ENCODE measurements at regions not wholly inside any gene's neighbourhood (a gene's known extent, or its start where the extent isn't known, plus 50 kb on each side); places are given as distances from the start of the nearest gene placed in this dataset.

DNA sequence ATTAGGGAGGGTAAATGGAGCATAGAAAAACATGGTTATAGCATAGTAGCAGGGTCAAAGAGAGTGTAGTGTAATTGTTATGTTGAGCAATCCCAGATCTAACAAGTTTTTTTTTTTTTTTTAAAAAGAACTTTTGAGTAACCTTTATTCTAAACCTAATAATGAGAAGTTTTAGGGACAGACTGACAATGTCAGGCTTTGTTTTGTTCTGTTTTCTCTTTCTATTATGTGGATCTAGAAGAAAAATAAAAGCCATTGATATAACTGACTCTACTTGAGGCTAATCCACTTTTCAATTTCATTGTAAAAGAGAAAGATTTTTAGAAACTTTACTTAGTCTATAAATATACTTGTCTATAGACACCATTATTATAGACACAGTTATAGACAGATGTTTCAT, 200.0 kb downstream of the FAM170A start:
- H3K27me3 Mint-ChIP-seq: no peaks in the 10 kb centered on the region
- POLR2A ChIA-PET: no interaction called here
- Histone ChIP-seq H3K4me1 (ENCODE audit: insufficient read depth, low read length) (no peaks in the 10 kb centered on the region), H3K4me3 (ENCODE audit: low read length) (no peak overlapping the region), H3K36me3 (ENCODE audit: insufficient read depth, low read length) (no peaks in the 10 kb centered on the region), H3K9me3 (ENCODE audit: low read length) (no peaks in the 10 kb centered on the region), H3K27me3 (ENCODE audit: insufficient read depth, low read length, poor library complexity, severe bottlenecking) (no peaks in the 10 kb centered on the region), H3K27ac (ENCODE audit: low read depth, low read length) (no peak overlapping the region)
- H3K27ac Mint-ChIP-seq: no peak overlapping the region
- no peaks in the 10 kb centered on the region for H3K4me1 Mint-ChIP-seq
- no peak overlapping the region for H3K4me3 Mint-ChIP-seq
- H3K9me3 Mint-ChIP-seq: peaks cover 0 to 16% (median 2%) of the 10 kb centered on the region in 5 donors
- no peak for DNase-seq
- no peaks in the 10 kb centered on the region for H3K36me3 Mint-ChIP-seq
- CTCF ChIA-PET: no interaction called here

DNA sequence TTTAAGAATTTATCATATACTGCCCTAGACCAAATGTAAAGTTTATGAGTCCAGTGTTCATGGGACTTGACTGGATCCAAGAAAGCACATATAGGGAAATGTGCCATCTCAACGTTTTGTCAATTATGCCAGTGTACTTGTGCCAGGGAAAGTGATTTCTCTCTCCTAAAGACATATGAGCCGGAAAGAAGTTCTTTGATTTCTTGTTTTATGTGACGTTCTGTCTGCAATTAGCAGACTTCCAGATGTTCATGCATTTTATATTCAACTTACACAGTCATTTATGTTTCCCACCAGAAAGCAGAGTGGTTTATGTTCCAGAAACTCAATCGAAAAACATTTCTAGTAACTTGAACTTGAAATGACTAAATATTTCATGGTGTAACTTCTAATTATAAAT, 203.8 kb downstream of the FAM170A start:
- POLR2A ChIA-PET: no interaction called here
- Histone ChIP-seq H3K4me1 (ENCODE audit: insufficient read depth, low read length) (no peaks in the 10 kb centered on the region), H3K9me3 (ENCODE audit: low read length) (no peaks in the 10 kb centered on the region), H3K4me3 (ENCODE audit: low read length) (no peak overlapping the region), H3K27ac (ENCODE audit: low read depth, low read length) (no peak overlapping the region), H3K27me3 (ENCODE audit: insufficient read depth, low read length, poor library complexity, severe bottlenecking) (no peaks in the 10 kb centered on the region), H3K36me3 (ENCODE audit: insufficient read depth, low read length) (no peaks in the 10 kb centered on the region)
- no peak overlapping the region for H3K4me3 Mint-ChIP-seq
- no peaks in the 10 kb centered on the region for H3K4me1 Mint-ChIP-seq
- H3K9me3 Mint-ChIP-seq: peaks cover under 1 to 20% (median 4%) of the 10 kb centered on the region in 5 donors
- CTCF ChIA-PET: no interaction called here
- DNase-seq: no peak
- H3K27ac Mint-ChIP-seq: no peak overlapping the region
- no peaks in the 10 kb centered on the region for H3K27me3 Mint-ChIP-seq
- no peaks in the 10 kb centered on the region for H3K36me3 Mint-ChIP-seq

DNA sequence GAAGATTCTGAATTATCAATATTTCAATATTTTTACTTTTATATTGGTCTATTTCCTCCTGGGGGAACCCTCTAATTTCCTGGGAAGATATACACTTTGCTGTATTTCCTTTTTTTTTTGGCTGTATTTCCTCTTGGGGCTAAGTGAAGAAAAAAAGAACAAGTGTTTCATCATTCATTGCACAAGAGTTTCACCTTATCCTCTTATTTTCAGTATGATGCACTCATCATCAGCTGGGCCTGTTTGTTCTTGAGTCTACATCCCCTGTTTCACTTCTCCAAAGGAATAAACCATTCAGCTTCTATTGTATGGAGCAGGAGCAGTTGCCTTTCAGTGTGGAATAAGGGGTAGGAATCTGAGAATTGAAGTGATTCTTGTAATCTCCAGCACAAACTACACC, 210.8 kb downstream of the FAM170A start:
- Histone ChIP-seq H3K4me1 (ENCODE audit: insufficient read depth, low read length) (no peaks in the 10 kb centered on the region), H3K27me3 (ENCODE audit: insufficient read depth, low read length, poor library complexity, severe bottlenecking) (no peaks in the 10 kb centered on the region), H3K36me3 (ENCODE audit: insufficient read depth, low read length) (no peaks in the 10 kb centered on the region), H3K27ac (ENCODE audit: low read depth, low read length) (no peak overlapping the region), H3K9me3 (ENCODE audit: low read length) (no peaks in the 10 kb centered on the region), H3K4me3 (ENCODE audit: low read length) (no peak overlapping the region)
- Mint-ChIP-seq H3K4me1 (no peaks in the 10 kb centered on the region), H3K27me3 (no peaks in the 10 kb centered on the region), H3K4me3 (no peak overlapping the region), H3K36me3 (no peaks in the 10 kb centered on the region), H3K9me3 (peaks cover 2 to 24% (median 13%) of the 10 kb centered on the region in 5 donors), H3K27ac (no peak overlapping the region)
- ChIA-PET CTCF (no interaction called here), POLR2A (no interaction called here)
- DNase-seq: no peak

DNA sequence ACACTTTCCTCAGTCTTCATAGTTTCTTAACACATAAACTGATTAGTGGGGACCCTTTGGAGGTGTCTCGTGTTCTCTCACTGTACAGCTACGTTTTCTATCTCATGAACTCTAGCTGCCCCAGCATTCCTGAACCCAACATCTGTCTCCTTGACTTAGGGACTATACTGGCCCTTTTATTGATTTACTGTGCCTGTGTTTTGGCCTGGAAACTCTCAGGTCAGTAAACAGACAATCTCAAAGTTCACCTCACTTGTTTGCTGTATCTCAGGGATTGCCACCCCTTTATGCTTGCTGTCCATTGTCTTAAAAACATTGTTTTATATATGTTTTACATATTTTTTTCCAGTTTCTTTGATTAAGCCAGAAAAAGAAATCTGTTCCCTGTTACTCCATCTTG, 222.8 kb downstream of the FAM170A start:
- Mint-ChIP-seq H3K36me3 (no peaks in the 10 kb centered on the region), H3K4me1 (no peaks in the 10 kb centered on the region), H3K9me3 (peaks cover 0 to 5% (median 0%) of the 10 kb centered on the region in 5 donors), H3K27me3 (no peaks in the 10 kb centered on the region), H3K4me3 (no peak overlapping the region), H3K27ac (no peak overlapping the region)
- H3K4me3 ChIP-seq (ENCODE audit: low read length): no peak overlapping the region
- ChIA-PET POLR2A (no interaction called here), CTCF (no interaction called here)
- DNase-seq: no peak
- no peaks in the 10 kb centered on the region for H3K27me3 ChIP-seq (ENCODE audit: insufficient read depth, low read length, poor library complexity, severe bottlenecking)
- no peaks in the 10 kb centered on the region for H3K36me3 ChIP-seq (ENCODE audit: insufficient read depth, low read length)
- H3K27ac ChIP-seq (ENCODE audit: low read depth, low read length): no peak overlapping the region
- no peaks in the 10 kb centered on the region for H3K4me1 ChIP-seq (ENCODE audit: insufficient read depth, low read length)
- no peaks in the 10 kb centered on the region for H3K9me3 ChIP-seq (ENCODE audit: low read length)

DNA sequence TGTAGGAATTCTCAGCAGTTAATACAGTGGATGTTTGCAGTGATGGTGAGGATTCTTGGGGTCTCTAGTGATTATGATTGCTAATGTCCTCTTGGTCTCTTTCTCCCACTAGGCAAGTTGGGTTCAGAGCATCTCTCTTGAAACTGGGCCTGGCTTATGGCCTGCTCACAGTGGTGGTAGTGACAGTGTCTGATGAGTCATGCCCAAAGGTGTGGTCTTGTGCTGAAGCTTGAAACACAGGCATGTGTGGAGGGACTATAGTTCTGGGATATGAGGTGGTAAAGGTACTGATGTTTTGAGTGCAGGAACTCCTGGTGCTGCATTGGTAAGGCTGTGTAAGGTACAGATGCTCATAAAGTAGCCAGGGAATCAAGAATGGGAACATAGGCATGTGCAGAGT, 231.1 kb downstream of the FAM170A start:
- no peaks in the 10 kb centered on the region for H3K36me3 ChIP-seq (ENCODE audit: insufficient read depth, low read length)
- ChIA-PET POLR2A (no interaction called here), CTCF (no interaction called here)
- Mint-ChIP-seq H3K27ac (no peak overlapping the region), H3K36me3 (no peaks in the 10 kb centered on the region), H3K4me3 (no peak overlapping the region), H3K27me3 (no peaks in the 10 kb centered on the region), H3K4me1 (no peaks in the 10 kb centered on the region), H3K9me3 (peaks cover 0 to 15% (median 7%) of the 10 kb centered on the region in 5 donors)
- no peak overlapping the region for H3K4me3 ChIP-seq (ENCODE audit: low read length)
- H3K9me3 ChIP-seq (ENCODE audit: low read length): no peaks in the 10 kb centered on the region
- no peak for DNase-seq
- H3K27me3 ChIP-seq (ENCODE audit: insufficient read depth, low read length, poor library complexity, severe bottlenecking): no peaks in the 10 kb centered on the region
- no peaks in the 10 kb centered on the region for H3K4me1 ChIP-seq (ENCODE audit: insufficient read depth, low read length)
- no peak overlapping the region for H3K27ac ChIP-seq (ENCODE audit: low read depth, low read length)

DNA sequence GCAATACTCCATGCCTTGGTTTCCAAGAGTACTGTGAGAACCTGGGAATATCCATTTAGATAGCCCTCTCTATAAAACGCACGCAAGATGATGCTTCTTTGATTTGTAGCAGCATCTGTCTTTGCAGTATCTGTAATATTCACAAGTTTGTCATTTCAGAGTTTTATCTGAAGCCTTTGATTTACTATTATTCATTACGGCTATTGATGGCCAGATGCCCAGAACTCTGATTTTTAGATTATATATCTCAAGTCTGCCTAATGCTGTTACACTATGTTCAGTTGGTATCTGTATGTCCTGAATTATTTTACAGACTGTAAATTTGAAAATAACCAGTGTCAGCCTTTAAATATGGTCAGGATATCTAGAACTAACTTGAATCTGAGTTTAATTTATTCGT, 233.3 kb downstream of the FAM170A start:
- H3K9me3 ChIP-seq (ENCODE audit: low read length): no peaks in the 10 kb centered on the region
- CTCF ChIA-PET: no interaction called here
- POLR2A ChIA-PET: no interaction called here
- no peak overlapping the region for H3K4me3 ChIP-seq (ENCODE audit: low read length)
- no peaks in the 10 kb centered on the region for H3K4me1 ChIP-seq (ENCODE audit: insufficient read depth, low read length)
- no peak for DNase-seq
- no peaks in the 10 kb centered on the region for H3K36me3 ChIP-seq (ENCODE audit: insufficient read depth, low read length)
- Mint-ChIP-seq H3K9me3 (peaks cover 0 to 15% (median 7%) of the 10 kb centered on the region in 5 donors), H3K4me1 (no peaks in the 10 kb centered on the region), H3K27ac (no peak overlapping the region), H3K36me3 (no peaks in the 10 kb centered on the region), H3K4me3 (no peak overlapping the region), H3K27me3 (no peaks in the 10 kb centered on the region)
- no peaks in the 10 kb centered on the region for H3K27me3 ChIP-seq (ENCODE audit: insufficient read depth, low read length, poor library complexity, severe bottlenecking)
- H3K27ac ChIP-seq (ENCODE audit: low read depth, low read length): no peak overlapping the region

DNA sequence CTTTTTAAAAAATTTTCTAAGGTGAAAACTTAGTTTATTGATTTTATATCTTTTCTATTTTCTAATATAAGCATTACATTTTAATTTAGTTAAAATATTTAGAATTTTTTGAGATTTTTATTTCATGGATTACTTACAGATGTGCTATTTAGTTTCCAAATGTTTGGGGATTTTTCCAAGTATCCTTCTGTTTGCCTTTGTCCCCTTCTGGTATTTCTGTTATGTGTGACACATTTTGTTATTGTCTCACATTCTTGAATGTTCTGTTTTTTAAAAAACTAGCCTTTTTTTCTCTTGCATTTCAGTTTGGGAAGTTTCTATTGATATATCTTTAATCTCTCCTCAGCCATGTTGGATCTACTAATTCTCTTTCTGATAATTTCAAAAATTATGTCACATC, 234.9 kb downstream of the FAM170A start:
- DNase-seq: no peak
- Mint-ChIP-seq H3K36me3 (no peaks in the 10 kb centered on the region), H3K9me3 (peaks cover 0 to 15% (median 4%) of the 10 kb centered on the region in 5 donors), H3K27me3 (no peaks in the 10 kb centered on the region), H3K4me3 (no peak overlapping the region), H3K4me1 (no peaks in the 10 kb centered on the region), H3K27ac (no peak overlapping the region)
- ChIA-PET CTCF (no interaction called here), POLR2A (no interaction called here)
- Histone ChIP-seq H3K27me3 (ENCODE audit: insufficient read depth, low read length, poor library complexity, severe bottlenecking) (no peaks in the 10 kb centered on the region), H3K4me3 (ENCODE audit: low read length) (no peak overlapping the region), H3K36me3 (ENCODE audit: insufficient read depth, low read length) (no peaks in the 10 kb centered on the region), H3K4me1 (ENCODE audit: insufficient read depth, low read length) (no peaks in the 10 kb centered on the region), H3K27ac (ENCODE audit: low read depth, low read length) (no peak overlapping the region), H3K9me3 (ENCODE audit: low read length) (no peaks in the 10 kb centered on the region)

DNA sequence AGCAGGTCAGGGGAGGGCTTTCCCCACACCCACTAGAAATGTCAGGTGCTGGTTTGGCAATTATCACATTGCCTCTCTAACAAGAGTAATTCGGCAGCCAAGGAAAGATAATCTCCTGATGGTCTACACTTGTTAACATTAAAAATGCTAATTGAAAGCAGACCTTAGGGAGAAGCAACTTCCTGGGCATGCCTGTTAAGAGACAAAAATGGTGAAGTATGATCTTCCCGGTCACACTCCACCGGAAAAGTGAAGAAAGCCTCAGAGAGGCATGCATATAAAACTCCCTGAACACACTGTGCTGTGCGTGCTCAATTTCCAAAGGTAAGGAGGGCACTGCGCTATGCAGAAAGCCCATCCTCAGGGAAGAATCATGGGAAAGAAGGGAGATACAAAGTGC, 244.3 kb downstream of the FAM170A start:
- no peaks in the 10 kb centered on the region for H3K4me1 Mint-ChIP-seq
- CTCF ChIA-PET: no interaction called here

DNA sequence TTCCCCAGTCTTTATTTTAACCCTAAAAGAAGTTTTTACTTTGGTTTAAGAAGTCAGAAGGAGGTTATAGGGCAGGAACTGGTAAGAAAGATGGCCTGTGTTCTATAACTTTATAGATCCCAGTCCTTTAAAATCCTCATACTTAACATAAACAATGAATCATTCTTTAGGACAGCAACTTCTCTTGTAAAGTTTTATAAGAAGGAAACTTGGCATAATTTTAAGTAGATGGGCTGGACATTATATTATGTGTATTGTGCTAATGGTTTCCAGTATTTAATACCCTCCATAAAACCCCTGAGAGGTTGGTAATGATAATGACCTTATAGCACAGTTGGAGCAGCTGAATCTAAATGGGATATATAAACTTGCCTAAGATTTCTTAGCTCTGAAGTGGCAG, 247.2 kb downstream of the FAM170A start:
- no peaks in the 10 kb centered on the region for H3K36me3 Mint-ChIP-seq
- no peak overlapping the region for H3K4me3 Mint-ChIP-seq
- H3K4me1 ChIP-seq (ENCODE audit: insufficient read depth, low read length): no peaks in the 10 kb centered on the region
- H3K27me3 ChIP-seq (ENCODE audit: insufficient read depth, low read length, poor library complexity, severe bottlenecking): no peaks in the 10 kb centered on the region
- H3K9me3 ChIP-seq (ENCODE audit: low read length): no peaks in the 10 kb centered on the region
- ChIA-PET CTCF (interaction anchor here (1.2 kb wide), 1 partner anchor 10 kb away, joined by 3 read pairs; no protein-coding TSS in a partner anchor), POLR2A (no interaction called here)
- H3K36me3 ChIP-seq (ENCODE audit: insufficient read depth, low read length): no peaks in the 10 kb centered on the region
- no peak overlapping the region for H3K27ac Mint-ChIP-seq
- DNase-seq: no peak
- no peaks in the 10 kb centered on the region for H3K27me3 Mint-ChIP-seq
- no peaks in the 10 kb centered on the region for H3K4me1 Mint-ChIP-seq
- no peak overlapping the region for H3K4me3 ChIP-seq (ENCODE audit: low read length)
- H3K27ac ChIP-seq (ENCODE audit: low read depth, low read length): no peak overlapping the region
- no peaks in the 10 kb centered on the region for H3K9me3 Mint-ChIP-seq

More for the DNA sequence above, 244.3 kb downstream of the FAM170A start:
- Mint-ChIP-seq H3K36me3 (no peaks in the 10 kb centered on the region), H3K27me3 (no peaks in the 10 kb centered on the region), H3K4me3 (no peak overlapping the region), H3K27ac (no peak overlapping the region), H3K9me3 (peaks cover 0 to 12% (median 0%) of the 10 kb centered on the region in 5 donors)
- Histone ChIP-seq H3K27ac (ENCODE audit: low read depth, low read length) (no peak overlapping the region), H3K36me3 (ENCODE audit: insufficient read depth, low read length) (no peaks in the 10 kb centered on the region), H3K27me3 (ENCODE audit: insufficient read depth, low read length, poor library complexity, severe bottlenecking) (no peaks in the 10 kb centered on the region), H3K9me3 (ENCODE audit: low read length) (no peaks in the 10 kb centered on the region), H3K4me3 (ENCODE audit: low read length) (no peak overlapping the region), H3K4me1 (ENCODE audit: insufficient read depth, low read length) (no peaks in the 10 kb centered on the region)
- POLR2A ChIA-PET: no interaction called here
- no peak for DNase-seq
